Stimulated activated CD8-positive, alpha-beta memory T cell treated with anti-CD3 and anti-CD28 coated beads, Interleukin-7, amount 100 ng/mL, for 4 hours (primary cell): ENCODE measurements at regions not wholly inside any gene's neighbourhood (a gene's known extent, or its start where the extent isn't known, plus 50 kb on each side); places are given as distances from the start of the nearest gene placed in this dataset.
"Not testable (repeated sequence)": the region's sequence is repeated elsewhere in the genome, so short reads cannot be mapped to it uniquely, and the experiment has no call there.

Experiments used
- DNase-seq, 2 donors: peaks; one replicate each; pipeline ENCODE4 v3.0.0-alpha.2; 2020; ENCODE audit warnings: low read depth in 2 of 2

GRCh38 chr22:23500508-23501260 lies 79.4 kb downstream of the IGLL1 start:
- DNase-seq = no peak

GRCh38 chr22:23499845-23500500 lies 80.1 kb downstream of the IGLL1 start:
- no peak for DNase-seq

- no peak for DNase-seq
Measured at GRCh38 chr22:23498811-23499798, 81.0 kb downstream of the IGLL1 start.

- DNase-seq = not testable (repeated sequence)
Measured at GRCh38 chr22:23497889-23498288, 82.2 kb downstream of the IGLL1 start.

GRCh38 chr22:23497016-23497885 lies 82.8 kb downstream of the IGLL1 start:
- no peak for DNase-seq

GRCh38 chr22:23496445-23496833 lies 83.7 kb downstream of the IGLL1 start:
- DNase-seq = no peak

GRCh38 chr22:23495614-23496444 lies 84.3 kb downstream of the IGLL1 start:
- DNase-seq = no peak

- no peak for DNase-seq
Measured at GRCh38 chr22:23494930-23495266, 85.2 kb downstream of the IGLL1 start.

GRCh38 chr22:23485490-23485889 lies 94.6 kb downstream of the IGLL1 start:
- DNase-seq = no peak

- no peak for DNase-seq
Measured at GRCh38 chr22:23484651-23485050, 95.4 kb downstream of the IGLL1 start.

- no peak for DNase-seq
Measured at GRCh38 chr22:23481369-23481768, 98.7 kb downstream of the IGLL1 start.

- no peak for DNase-seq
Measured at GRCh38 chr22:23478175-23478574, 101.9 kb downstream of the IGLL1 start.

- not testable (repeated sequence) for DNase-seq
Measured at GRCh38 chr22:23474531-23474930, 105.6 kb downstream of the IGLL1 start.

GRCh38 chr22:23473901-23474300 lies 106.2 kb downstream of the IGLL1 start:
- no peak for DNase-seq

- DNase-seq = not testable (repeated sequence)
Measured at GRCh38 chr22:23472376-23472775, 107.7 kb downstream of the IGLL1 start.

GRCh38 chr22:23471698-23472097 lies 108.4 kb downstream of the IGLL1 start:
- DNase-seq = no peak

GRCh38 chr22:23470811-23471389 lies 109.2 kb downstream of the IGLL1 start:
- DNase-seq = no peak

GRCh38 chr22:23467721-23468294 lies 112.3 kb downstream of the IGLL1 start:
- no peak for DNase-seq

GRCh38 chr22:23466351-23466750 lies 113.7 kb downstream of the IGLL1 start:
- no peak for DNase-seq

GRCh38 chr22:23464796-23465195 lies 115.3 kb downstream of the IGLL1 start:
- DNase-seq = not testable (repeated sequence)
